Tibial nerve (tissue), 3 donors: ENCODE measurements at regions not wholly inside any gene's neighbourhood (a gene's known extent, or its start where the extent isn't known, plus 50 kb on each side); places are given as distances from the start of the nearest gene placed in this dataset.

Source experiments
- POLR2A ChIP-seq, 2 donors: fragments of 450-650 bp; IDR thresholded peaks; one replicate each; pipeline ENCODE4 v1.6.1; 2017; ENCODE audit warnings: antibody characterized with exemption in 2 of 2, mild to moderate bottlenecking in 2 of 2, moderate library complexity in 2 of 2
- TF ChIP-seq, protein P1 (sequence below), 5 experiments: fragments of 200-600 bp in 3 of 5; fragments of 450-650 bp in 2 of 5; sonication (generic) in 3 of 5; IDR thresholded peaks; one replicate each; pipeline ENCODE4 v1.5.1; 2016 to 2019; ENCODE audit warnings: antibody characterized with exemption in 5 of 5, mild to moderate bottlenecking in 3 of 5, moderate library complexity in 2 of 5

DNA sequence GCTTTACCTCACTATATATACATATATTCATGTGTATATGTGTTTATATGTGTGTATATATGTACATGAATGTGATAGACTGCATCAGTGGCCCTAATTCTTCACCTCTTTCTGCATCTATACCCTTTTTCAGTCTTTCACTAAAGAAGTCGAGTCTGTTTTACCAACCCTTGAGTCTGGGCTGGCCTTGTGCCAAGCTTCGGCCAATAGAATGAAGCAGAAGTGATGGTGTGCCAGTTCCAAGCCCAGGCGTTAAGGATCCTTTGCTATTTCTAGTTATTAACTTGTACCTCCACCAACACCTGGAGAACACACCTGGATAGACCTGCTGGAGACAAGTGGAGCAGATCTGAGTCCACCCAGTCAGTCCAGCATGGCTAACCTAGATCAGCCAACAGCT lies 61.6 kb upstream of the PPM1J start:
- TF ChIP-seq, protein P1, sequence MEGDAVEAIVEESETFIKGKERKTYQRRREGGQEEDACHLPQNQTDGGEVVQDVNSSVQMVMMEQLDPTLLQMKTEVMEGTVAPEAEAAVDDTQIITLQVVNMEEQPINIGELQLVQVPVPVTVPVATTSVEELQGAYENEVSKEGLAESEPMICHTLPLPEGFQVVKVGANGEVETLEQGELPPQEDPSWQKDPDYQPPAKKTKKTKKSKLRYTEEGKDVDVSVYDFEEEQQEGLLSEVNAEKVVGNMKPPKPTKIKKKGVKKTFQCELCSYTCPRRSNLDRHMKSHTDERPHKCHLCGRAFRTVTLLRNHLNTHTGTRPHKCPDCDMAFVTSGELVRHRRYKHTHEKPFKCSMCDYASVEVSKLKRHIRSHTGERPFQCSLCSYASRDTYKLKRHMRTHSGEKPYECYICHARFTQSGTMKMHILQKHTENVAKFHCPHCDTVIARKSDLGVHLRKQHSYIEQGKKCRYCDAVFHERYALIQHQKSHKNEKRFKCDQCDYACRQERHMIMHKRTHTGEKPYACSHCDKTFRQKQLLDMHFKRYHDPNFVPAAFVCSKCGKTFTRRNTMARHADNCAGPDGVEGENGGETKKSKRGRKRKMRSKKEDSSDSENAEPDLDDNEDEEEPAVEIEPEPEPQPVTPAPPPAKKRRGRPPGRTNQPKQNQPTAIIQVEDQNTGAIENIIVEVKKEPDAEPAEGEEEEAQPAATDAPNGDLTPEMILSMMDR (IDR thresholded peaks at IDR 0.05), result no peak
- TF ChIP-seq POLR2A (IDR thresholded peaks at IDR 0.05), result no peak
